Stimulated activated memory B cell treated with anti-CD40 and anti-IgM and Interleukin-4, amounts not matched to agents 10 μg/mL and 1 μg/mL and 100 μg/mL, for 72 hours (primary cell): ENCODE measurements at regions not wholly inside any gene's neighbourhood (a gene's known extent, or its start where the extent isn't known, plus 50 kb on each side); places are given as distances from the start of the nearest gene placed in this dataset.

Experiments
- ATAC-seq: fragments of 150-1000 bp; cut with Tn5 transposase; 2 replicates; pipeline ENCODE4 v1.10.0; 2021
- H3K27ac Mint-ChIP-seq: one replicate; pipeline ENCODE4 v1.8.0; 2022; ENCODE audit warnings: mild to moderate bottlenecking, mixed read lengths
- H3K27me3 Mint-ChIP-seq: one replicate; pipeline ENCODE4 v1.8.0; 2022; ENCODE audit warnings: mixed read lengths
- H3K36me3 Mint-ChIP-seq: one replicate; pipeline ENCODE4 v1.8.0; 2022; ENCODE audit warnings: mixed read lengths
- H3K4me1 Mint-ChIP-seq: one replicate; pipeline ENCODE4 v1.8.0; 2022; ENCODE audit warnings: mixed read lengths
- H3K4me3 Mint-ChIP-seq: one replicate; pipeline ENCODE4 v1.8.0; 2022; ENCODE audit warnings: mild to moderate bottlenecking, moderate library complexity, mixed read lengths
- H3K9me3 Mint-ChIP-seq: one replicate; pipeline ENCODE4 v1.8.0; 2022; ENCODE audit warnings: mixed read lengths

DNA sequence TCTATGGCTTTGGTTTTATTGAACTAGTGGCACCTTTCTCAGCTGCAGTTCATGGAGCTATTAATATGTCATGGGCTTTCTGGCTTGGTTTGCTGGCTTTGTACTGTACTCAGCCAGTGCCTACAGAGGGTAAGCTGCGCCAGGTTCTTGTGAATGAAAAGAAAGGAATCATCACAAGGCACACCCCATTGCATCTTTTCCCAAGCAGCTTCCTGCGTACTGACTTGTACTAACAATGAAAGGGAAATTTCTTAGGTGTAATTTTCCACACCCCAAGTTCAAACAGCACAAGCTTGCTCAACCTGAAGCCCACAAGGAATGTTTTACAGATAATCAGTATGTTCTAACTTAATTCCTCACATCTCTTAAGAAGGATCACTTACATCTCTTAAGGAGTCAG lies 78.0 kb upstream of the TNFSF18 start:
- Mint-ChIP-seq H3K9me3 (peaks cover 7% of the 10 kb centered on the region), H3K4me1 (peaks cover 2% of the 10 kb centered on the region), H3K27ac (no peak overlapping the region), H3K4me3 (no peak overlapping the region), H3K27me3 (no peaks in the 10 kb centered on the region), H3K36me3 (peaks cover 5% of the 10 kb centered on the region)
- no peak for ATAC-seq

DNA sequence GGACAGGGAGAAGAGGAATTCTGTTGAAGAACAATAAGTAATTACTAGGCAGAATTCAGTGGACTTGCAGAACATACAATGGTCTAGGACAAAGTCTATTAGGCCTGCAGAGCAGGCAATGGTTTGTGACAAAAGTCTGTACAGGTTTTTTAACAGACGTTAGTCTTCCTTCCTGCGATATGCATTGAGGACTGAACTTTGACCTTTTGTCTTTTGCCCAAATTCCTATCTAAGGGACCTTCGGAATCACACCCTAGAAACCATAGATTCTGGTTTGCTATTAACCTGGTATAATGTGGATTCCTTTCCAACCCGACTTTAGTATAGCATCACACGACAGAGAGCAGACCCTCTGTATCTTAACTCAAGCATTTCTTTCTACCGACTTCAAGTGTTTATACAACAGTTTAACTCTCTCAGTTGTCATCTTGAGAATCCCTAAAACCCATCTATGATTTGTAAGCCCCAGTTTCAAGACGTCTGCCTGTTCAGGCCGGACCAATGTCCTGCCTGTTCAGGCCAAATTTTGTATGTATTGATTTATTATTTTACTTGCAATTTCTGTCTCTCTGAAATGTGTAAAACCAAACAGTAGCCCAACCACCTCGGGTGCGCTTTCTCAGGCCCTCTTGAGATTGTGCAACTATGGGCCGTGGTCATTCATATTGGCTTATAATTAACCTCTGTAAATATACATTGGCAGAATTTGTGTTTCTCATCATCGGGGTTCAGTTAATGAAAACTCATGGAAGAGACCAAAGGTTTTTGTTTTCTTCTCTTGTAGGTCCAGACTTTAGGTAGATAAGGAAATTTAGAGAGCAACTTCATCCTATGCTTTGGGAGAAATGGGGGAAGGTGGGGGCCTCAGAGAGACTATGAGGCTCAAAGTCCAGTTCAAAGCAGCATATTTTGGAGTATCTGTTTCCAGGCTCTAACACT lies 76.9 kb upstream of the TNFSF18 start:
- Mint-ChIP-seq H3K4me3 (no peak overlapping the region), H3K27ac (no peak overlapping the region), H3K9me3 (peaks cover 7% of the 10 kb centered on the region), H3K4me1 (peaks cover 13% of the 10 kb centered on the region), H3K27me3 (no peaks in the 10 kb centered on the region), H3K36me3 (peaks cover 5% of the 10 kb centered on the region)
- no peak for ATAC-seq

GRCh38 chr1:173126421-173126820 lies 75.7 kb upstream of the TNFSF18 start:
- H3K36me3 Mint-ChIP-seq = peaks cover 5% of the 10 kb centered on the region
- H3K27me3 Mint-ChIP-seq = no peaks in the 10 kb centered on the region
- H3K27ac Mint-ChIP-seq = no peak overlapping the region
- peaks cover 7% of the 10 kb centered on the region for H3K9me3 Mint-ChIP-seq
- no peak overlapping the region for H3K4me3 Mint-ChIP-seq
- H3K4me1 Mint-ChIP-seq = peaks cover 18% of the 10 kb centered on the region
- ATAC-seq = no peak

DNA sequence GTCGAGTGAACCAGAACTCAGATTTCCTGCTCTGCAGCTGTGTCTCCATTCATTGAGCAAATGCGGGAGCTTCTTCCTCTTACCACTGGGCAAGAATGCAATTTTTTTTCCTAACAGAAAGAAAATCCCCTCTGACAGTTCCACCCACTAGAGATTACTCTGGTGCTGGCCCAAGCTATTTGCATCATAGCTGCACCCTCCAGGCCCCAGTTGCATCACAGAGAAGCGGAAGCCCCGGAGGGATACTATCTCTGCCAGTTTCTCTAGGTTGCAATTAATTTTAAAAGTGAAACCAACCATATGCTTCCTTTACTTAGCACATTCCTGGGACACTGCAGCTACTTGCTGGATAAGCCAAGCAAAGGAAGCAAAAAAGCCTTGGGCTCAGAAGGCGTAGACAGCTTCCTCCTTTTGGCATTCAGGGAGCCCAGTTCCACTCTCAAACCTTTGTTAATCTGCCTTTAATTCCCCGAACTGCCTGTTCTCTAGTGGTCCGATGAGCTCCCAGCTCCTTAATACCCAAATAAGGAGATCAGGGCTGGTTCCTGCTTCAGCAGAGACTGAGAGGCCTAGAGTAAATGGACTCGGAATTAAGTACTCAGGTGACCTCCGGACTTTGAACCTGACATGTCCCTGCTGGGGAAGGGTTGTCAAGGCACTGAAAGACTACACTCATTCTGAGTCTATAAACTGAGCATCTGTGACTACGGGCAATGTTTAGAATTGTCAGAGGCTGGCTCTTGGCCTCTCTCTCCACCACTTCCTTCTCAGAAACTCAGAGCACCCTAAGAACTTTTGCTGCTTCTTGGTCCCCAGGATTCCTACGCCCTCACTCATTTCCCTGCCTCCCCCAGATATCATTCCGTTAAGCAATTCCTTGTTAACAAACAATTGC lies 72.5 kb upstream of the TNFSF18 start:
- Mint-ChIP-seq H3K9me3 (no peaks in the 10 kb centered on the region), H3K4me3 (no peak overlapping the region), H3K27ac (peak overlapping the region; percentile 13), H3K4me1 (peaks cover 31% of the 10 kb centered on the region), H3K36me3 (no peaks in the 10 kb centered on the region), H3K27me3 (no peaks in the 10 kb centered on the region)
- ATAC-seq = no peak

DNA sequence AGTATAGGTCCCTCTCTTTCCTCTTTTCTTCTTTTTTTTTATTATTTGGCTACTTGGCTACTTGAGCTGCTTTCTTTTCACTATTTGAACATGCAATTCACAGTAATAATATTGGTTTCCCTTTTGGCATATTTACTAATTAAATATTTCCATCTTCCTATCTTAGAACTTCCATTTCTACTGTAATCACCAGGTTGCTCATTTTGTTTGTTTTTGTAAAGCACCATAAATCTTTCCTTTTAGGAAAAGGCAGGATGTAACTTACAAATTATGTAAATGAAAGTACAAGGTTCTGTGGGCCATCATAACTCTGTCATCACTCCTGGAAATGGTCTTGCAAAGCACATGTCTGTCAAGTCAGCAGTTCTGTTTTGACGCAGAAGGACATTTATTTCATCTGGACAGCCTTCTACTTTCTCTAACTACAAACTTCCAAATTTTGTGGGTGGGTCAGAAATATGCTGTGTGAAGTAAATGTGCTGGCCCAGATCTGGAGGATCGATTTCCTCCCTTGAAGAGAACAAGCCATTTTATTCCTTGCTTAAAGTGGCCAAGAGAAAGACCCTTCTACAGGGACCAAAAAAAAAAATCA lies 71.7 kb upstream of the TNFSF18 start:
- no peak overlapping the region for H3K4me3 Mint-ChIP-seq
- no peaks in the 10 kb centered on the region for H3K36me3 Mint-ChIP-seq
- no peaks in the 10 kb centered on the region for H3K9me3 Mint-ChIP-seq
- H3K27me3 Mint-ChIP-seq = no peaks in the 10 kb centered on the region
- H3K27ac Mint-ChIP-seq = peak overlapping the region; percentile 13
- peaks cover 39% of the 10 kb centered on the region for H3K4me1 Mint-ChIP-seq
- no peak for ATAC-seq

GRCh38 chr1:173118404-173118803 lies 67.7 kb upstream of the TNFSF18 start:
- no peaks in the 10 kb centered on the region for H3K27me3 Mint-ChIP-seq
- no peaks in the 10 kb centered on the region for H3K36me3 Mint-ChIP-seq
- ATAC-seq = no peak
- no peak overlapping the region for H3K27ac Mint-ChIP-seq
- no peak overlapping the region for H3K4me3 Mint-ChIP-seq
- peaks cover 39% of the 10 kb centered on the region for H3K4me1 Mint-ChIP-seq
- no peaks in the 10 kb centered on the region for H3K9me3 Mint-ChIP-seq

DNA sequence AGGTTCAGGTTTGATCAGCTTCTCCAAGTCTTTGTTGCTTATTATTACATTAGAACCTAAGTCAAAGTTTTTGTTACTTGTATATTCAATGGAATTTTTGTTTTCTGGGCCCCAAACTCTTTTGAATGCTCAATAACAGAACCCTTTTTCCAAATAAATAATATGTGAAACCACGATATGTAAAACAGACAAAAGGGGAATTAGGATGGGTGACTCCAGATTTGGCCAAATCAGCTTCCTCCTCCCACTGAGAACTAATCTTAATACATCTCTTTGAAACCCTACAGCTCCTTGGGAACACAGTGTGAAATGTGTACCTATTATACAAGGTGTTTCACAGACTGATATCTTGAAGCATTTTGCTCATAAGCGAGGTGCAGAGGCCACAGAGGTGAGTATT lies 67.0 kb upstream of the TNFSF18 start:
- H3K27ac Mint-ChIP-seq = no peak overlapping the region
- no peak for ATAC-seq
- H3K4me3 Mint-ChIP-seq = no peak overlapping the region

DNA sequence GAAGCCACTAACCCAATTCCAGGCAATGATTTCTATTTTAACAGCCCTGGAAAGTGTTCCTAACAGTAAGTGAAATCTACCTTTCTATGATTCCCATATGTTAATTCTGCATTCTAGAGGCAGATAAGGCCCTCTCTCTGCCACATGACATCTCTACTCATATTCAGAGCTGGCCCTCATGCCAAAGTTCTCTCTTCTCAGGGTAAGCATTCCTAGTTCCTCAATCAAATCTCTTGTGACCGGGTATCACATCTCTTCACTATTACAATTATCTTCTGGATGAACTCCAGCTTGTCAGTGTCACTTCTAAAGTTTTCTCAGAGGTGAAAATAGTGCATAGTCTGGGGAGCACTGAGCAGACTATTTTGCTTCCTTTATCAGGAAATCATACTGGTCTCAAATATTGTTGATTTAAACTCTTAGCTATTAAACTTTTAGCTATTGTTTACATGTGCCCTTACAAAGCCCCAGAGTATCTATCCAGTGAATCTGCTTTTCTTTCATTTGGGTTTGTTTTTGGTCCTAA lies 66.4 kb upstream of the TNFSF18 start:
- H3K27me3 Mint-ChIP-seq = no peaks in the 10 kb centered on the region
- H3K9me3 Mint-ChIP-seq = no peaks in the 10 kb centered on the region
- H3K27ac Mint-ChIP-seq = no peak overlapping the region
- ATAC-seq = peak; percentile 80
- H3K4me1 Mint-ChIP-seq = peaks cover 38% of the 10 kb centered on the region
- no peaks in the 10 kb centered on the region for H3K36me3 Mint-ChIP-seq
- no peak overlapping the region for H3K4me3 Mint-ChIP-seq

More for the DNA sequence above, 67.0 kb upstream of the TNFSF18 start:
- Mint-ChIP-seq H3K36me3 (no peaks in the 10 kb centered on the region), H3K4me1 (peaks cover 38% of the 10 kb centered on the region), H3K9me3 (no peaks in the 10 kb centered on the region), H3K27me3 (no peaks in the 10 kb centered on the region)

- H3K4me3 Mint-ChIP-seq = no peak overlapping the region
- no peak for ATAC-seq
- no peaks in the 10 kb centered on the region for H3K36me3 Mint-ChIP-seq
- no peak overlapping the region for H3K27ac Mint-ChIP-seq
- peaks cover 2% of the 10 kb centered on the region for H3K9me3 Mint-ChIP-seq
- peaks cover 49% of the 10 kb centered on the region for H3K4me1 Mint-ChIP-seq
- no peaks in the 10 kb centered on the region for H3K27me3 Mint-ChIP-seq
Measured at GRCh38 chr1:173114346-173114745, 63.6 kb upstream of the TNFSF18 start.

DNA sequence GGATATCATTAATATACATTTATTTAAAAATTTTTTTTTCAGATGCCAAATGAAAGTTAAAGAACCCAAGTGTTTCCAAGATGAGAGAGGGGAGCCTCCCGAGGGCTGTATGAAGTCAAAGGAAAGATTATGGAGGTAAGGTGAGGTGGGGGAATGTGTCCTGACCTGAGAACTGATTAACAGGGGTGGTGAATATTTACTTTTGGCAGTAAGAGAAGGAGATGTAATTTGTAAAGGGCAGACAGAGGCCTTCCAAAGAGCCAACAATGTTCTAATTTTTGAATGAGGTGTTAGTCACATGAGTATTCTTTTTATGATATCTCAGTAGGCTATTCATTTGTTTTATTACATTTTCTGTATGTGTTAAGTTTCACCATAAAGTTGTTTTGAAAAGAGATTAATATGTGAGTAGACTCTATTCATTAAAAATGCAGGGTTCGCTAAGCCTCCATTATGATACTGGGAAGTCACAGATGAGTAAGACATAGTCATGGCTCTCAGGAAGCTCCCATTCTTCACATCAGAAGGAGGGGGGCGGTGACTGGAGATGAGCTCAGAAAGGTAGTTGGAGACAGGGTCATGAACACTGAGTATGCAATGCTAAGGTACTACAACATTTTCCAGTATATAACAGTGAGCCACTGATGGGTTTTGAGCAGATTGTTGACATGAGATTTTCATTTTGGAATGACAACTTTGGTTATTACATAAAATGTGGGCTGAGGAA lies 62.4 kb upstream of the TNFSF18 start:
- Mint-ChIP-seq H3K27ac (peak overlapping the region; percentile 59), H3K4me3 (no peak overlapping the region), H3K36me3 (peaks cover 1% of the 10 kb centered on the region), H3K4me1 (peaks cover 37% of the 10 kb centered on the region), H3K27me3 (no peaks in the 10 kb centered on the region), H3K9me3 (peaks cover 2% of the 10 kb centered on the region)
- ATAC-seq = no peak

- Mint-ChIP-seq H3K36me3 (peaks cover 12% of the 10 kb centered on the region), H3K4me1 (peaks cover 27% of the 10 kb centered on the region), H3K27me3 (no peaks in the 10 kb centered on the region), H3K4me3 (no peak overlapping the region), H3K27ac (peak overlapping the region; percentile 3), H3K9me3 (peaks cover 10% of the 10 kb centered on the region)
- ATAC-seq = peak; percentile 90
Measured at GRCh38 chr1:173112129-173112528, 61.4 kb upstream of the TNFSF18 start.

- Mint-ChIP-seq H3K27ac (no peak overlapping the region), H3K4me1 (peaks cover 18% of the 10 kb centered on the region), H3K9me3 (peaks cover 31% of the 10 kb centered on the region), H3K4me3 (no peak overlapping the region), H3K36me3 (peaks cover 24% of the 10 kb centered on the region), H3K27me3 (no peaks in the 10 kb centered on the region)
- no peak for ATAC-seq
Measured at GRCh38 chr1:173107696-173108095, 57.0 kb upstream of the TNFSF18 start.

DNA sequence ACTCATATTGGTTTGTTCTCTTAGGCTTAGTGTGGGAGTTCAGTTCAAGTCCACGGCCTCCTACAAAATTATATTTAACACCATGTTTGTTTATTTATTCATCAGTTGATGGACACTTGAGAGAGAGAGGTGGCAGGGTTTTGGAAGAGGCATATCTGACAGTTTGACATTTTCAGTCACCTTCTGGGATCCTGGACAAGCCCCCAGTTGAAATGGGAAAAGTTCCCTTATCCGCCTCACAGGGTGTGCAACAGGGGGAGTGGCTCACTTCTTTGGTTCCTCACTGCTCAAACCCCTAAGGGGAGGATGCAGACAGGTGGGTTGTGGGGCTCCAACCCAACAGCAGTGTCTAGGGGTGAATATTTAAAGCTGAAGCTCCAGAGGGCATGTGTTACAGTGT lies 52.3 kb upstream of the TNFSF18 start:
- Mint-ChIP-seq H3K4me3 (no peak overlapping the region), H3K4me1 (no peaks in the 10 kb centered on the region), H3K36me3 (peaks cover 22% of the 10 kb centered on the region), H3K27me3 (no peaks in the 10 kb centered on the region), H3K9me3 (peaks cover 30% of the 10 kb centered on the region), H3K27ac (no peak overlapping the region)
- ATAC-seq = no peak

GRCh38 chr1:173101589-173101988 lies 50.8 kb upstream of the TNFSF18 start:
- no peaks in the 10 kb centered on the region for H3K27me3 Mint-ChIP-seq
- no peaks in the 10 kb centered on the region for H3K4me1 Mint-ChIP-seq
- peaks cover 10% of the 10 kb centered on the region for H3K36me3 Mint-ChIP-seq
- peaks cover 21% of the 10 kb centered on the region for H3K9me3 Mint-ChIP-seq
- H3K27ac Mint-ChIP-seq = no peak overlapping the region
- no peak for ATAC-seq
- H3K4me3 Mint-ChIP-seq = no peak overlapping the region
